WI38 (cell line): ENCODE measurements at regions not wholly inside any gene's neighbourhood (a gene's known extent, or its start where the extent isn't known, plus 50 kb on each side); places are given as distances from the start of the nearest gene placed in this dataset.

ENCODE experiments used
- H3K4me3 ChIP-seq: 2 replicates; pipeline ENCODE4 v1.5.1; 2011; ENCODE audit warnings: low read depth, mild to moderate bottlenecking, control low read depth, low read length
- CTCF ChIP-seq: IDR thresholded peaks from 2 replicates; pipeline ENCODE4 v1.5.1; 2012; ENCODE audit warnings: low read depth, mild to moderate bottlenecking, control low read depth, low read length

- H3K4me3 ChIP-seq = no peak overlapping the region
- no peak for TF ChIP-seq CTCF
These were observed 123.4 kb downstream of the C6orf118 start for GRCh38 chr6:165186041-165186440.

GRCh38 chr6:165184192-165184979, 125.0 kb downstream of the C6orf118 start:
- TF ChIP-seq CTCF = no peak
- no peak overlapping the region for H3K4me3 ChIP-seq

GRCh38 chr6:165183496-165184140, 125.8 kb downstream of the C6orf118 start:
- no peak overlapping the region for H3K4me3 ChIP-seq
- TF ChIP-seq CTCF = no peak

- TF ChIP-seq CTCF = no peak
- no peak overlapping the region for H3K4me3 ChIP-seq
These were observed 126.3 kb downstream of the C6orf118 start for GRCh38 chr6:165183071-165183470.

- no peak overlapping the region for H3K4me3 ChIP-seq
- TF ChIP-seq CTCF = no peak
These were observed 127.4 kb downstream of the C6orf118 start for GRCh38 chr6:165181951-165182414.

GRCh38 chr6:165178056-165178455, 131.3 kb downstream of the C6orf118 start:
- no peak overlapping the region for H3K4me3 ChIP-seq
- TF ChIP-seq CTCF = no peak

GRCh38 chr6:165173484-165173883, 135.9 kb downstream of the C6orf118 start:
- no peak overlapping the region for H3K4me3 ChIP-seq
- TF ChIP-seq CTCF = no peak
